ENCODE measurements at regions not wholly inside any gene's neighbourhood (a gene's known extent, or its start where the extent isn't known, plus 50 kb on each side); places are given as distances from the start of the nearest gene placed in this dataset.

GRCh38 chr15:96564546-96564945 lies 234.0 kb downstream of the NR2F2 start:
- DNase-seq (no peak), ATAC-seq (ENCODE audit: low read depth) (no peak)
- Histone ChIP-seq H3K56ac (ENCODE audit: extremely low read depth, insufficient read depth, low read length) (no peak overlapping the region), H2AFZ (replicated peaks; ENCODE audit: low read length, poor library complexity) (no peak overlapping the region), H3K4ac (ENCODE audit: low read depth, low read length) (no peak overlapping the region), H3K4me3 (ENCODE audit: insufficient read depth, low read depth, low read length) (no peak overlapping the region), H2AK9ac (replicated peaks; ENCODE audit: low read depth, low read length, poor library complexity) (no peak overlapping the region), H3K4me2 (ENCODE audit: low read depth, low read length) (no peak overlapping the region), H2AK5ac (ENCODE audit: low read depth, low read length) (no peak overlapping the region), H2BK15ac (ENCODE audit: low read depth, low read length) (no peak overlapping the region), H2BK5ac (ENCODE audit: low read depth, low read length, poor library complexity, severe bottlenecking) (no peak overlapping the region), H3K9me1 (ENCODE audit: insufficient read depth, low read length) (no peaks in the 10 kb centered on the region), H4K8ac (ENCODE audit: low read depth in 2 of 2, low read length in 2 of 2) (no peak overlapping the region), H3K23ac (ENCODE audit: low read depth, low read length) (no peak overlapping the region), H3K14ac (replicated peaks; ENCODE audit: low read depth, low read length) (no peak overlapping the region), H3K36me3 (ENCODE audit: control insufficient read depth, insufficient read depth, low read length) (no peaks in the 10 kb centered on the region), H3K27me3 (ENCODE audit: control insufficient read depth, insufficient read depth, low read length) (no peaks in the 10 kb centered on the region), H4K91ac (ENCODE audit: insufficient read depth, low read depth, low read length) (no peak overlapping the region), H4K5ac (ENCODE audit: low read depth, low read length) (no peak overlapping the region), H3K9ac (ENCODE audit: low read depth, low read length) (no peak overlapping the region), H2BK120ac (ENCODE audit: low read depth, low read length) (no peak overlapping the region), H3K9me3 (ENCODE audit: control insufficient read depth, insufficient read depth, low read length) (peaks cover 10% of the 10 kb centered on the region), H3K18ac (ENCODE audit: low read depth, low read length) (no peak overlapping the region), H3K4me1 (ENCODE audit: control insufficient read depth, insufficient read depth, low read length) (no peaks in the 10 kb centered on the region), H3K79me1 (ENCODE audit: low read depth in 1 of 2, low read length in 2 of 2) (no peaks in the 10 kb centered on the region), H2BK20ac (ENCODE audit: low read depth, low read length) (no peak overlapping the region), H4K20me1 (ENCODE audit: insufficient read depth, low read length) (no peaks in the 10 kb centered on the region), H3K27ac (ENCODE audit: insufficient read depth, low read length) (no peak overlapping the region)
- TF ChIP-seq USF2 (IDR thresholded peaks at IDR 0.05; ENCODE audit: low read depth, low read length): no peak
- no peak for TF ChIP-seq MAFK (IDR thresholded peaks at IDR 0.05; ENCODE audit: low read depth, low read length)
- no peak for TF ChIP-seq ELK1 (IDR thresholded peaks at IDR 0.05; ENCODE audit: borderline replicate concordance, low read depth, low read length)
- no peak for TF ChIP-seq SMC3 (IDR thresholded peaks at IDR 0.05; ENCODE audit: low read depth, low read length)
- TF ChIP-seq NFE2L2 (IDR thresholded peaks at IDR 0.05; ENCODE audit: low read depth, low read length): no peak
- TF ChIP-seq BHLHE40 (IDR thresholded peaks at IDR 0.05; ENCODE audit: low read depth, low read length): no peak
- TF ChIP-seq RAD21 (IDR thresholded peaks at IDR 0.05; ENCODE audit: low read length): no peak
- BruUV-seq (replicated peaks): no TSS peak
- in situ Hi-C loops (cut with MboI; ENCODE audit: low sequenced_read_pairs) (no loop called here), dilution Hi-C loops (cut with HindIII; ENCODE audit: low sequenced_read_pairs, unreplicated experiment) (no loop called here), intact Hi-C loops (cut with micrococcal nuclease) (no loop called here)
- WGBS, 2 experiments (ENCODE audit: extremely low coverage in 2 of 2, insufficient read length in 1 of 2): 49% methylated on average over 3 of the region's 3 CpGs; no CpG with 5 or more reads in 1 of the 2 experiments
- CTCF ChIA-PET: no interaction called here
- POLR2A ChIA-PET (ENCODE audit: unreplicated experiment): no interaction called here

All from IMR-90 (cell line).